ENCODE measurements at regions not wholly inside any gene's neighbourhood (a gene's known extent, or its start where the extent isn't known, plus 50 kb on each side); places are given as distances from the start of the nearest gene placed in this dataset.

- TF ChIP-seq CEBPB (IDR thresholded peaks at IDR 0.05; ENCODE audit: low read depth) = no peak
- TF ChIP-seq JUND (IDR thresholded peaks at IDR 0.05) = no peak
- TF ChIP-seq SIN3A (IDR thresholded peaks at IDR 0.05; ENCODE audit: low read depth) = no peak
- no peak for TF ChIP-seq MAX (IDR thresholded peaks at IDR 0.05)
Observed at GRCh38 chr1:103199001-103199400, 90.7 kb upstream of the COL11A1 start (continued).

GRCh38 chr1:103198076-103198475 lies 89.8 kb upstream of the COL11A1 start:
- BruUV-seq (replicated peaks) = no TSS peak

More at GRCh38 chr1:103198076-103198475, 89.8 kb upstream of the COL11A1 start:
- no peaks in the 10 kb centered on the region for H4K20me1 ChIP-seq (ENCODE audit: insufficient read depth)
- no peak overlapping the region for H3K27ac ChIP-seq (ENCODE audit: low read depth, low read length)
- no peak for DNase-seq (ENCODE audit: low read depth, low spot score)
- no peak for TF ChIP-seq EZH2phosphoT487 (IDR thresholded peaks at IDR 0.05; ENCODE audit: borderline replicate concordance)
- no peak for TF ChIP-seq CTCF (IDR thresholded peaks at IDR 0.05 in 2 of 3, conservative IDR thresholded peaks at IDR 0.05 in 1 of 3; ENCODE audit: borderline replicate concordance in 1 of 3, insufficient read depth in 1 of 3, low read depth in 2 of 3, low read length in 2 of 3)
- TF ChIP-seq CEBPB (IDR thresholded peaks at IDR 0.05; ENCODE audit: low read depth) = no peak
- TF ChIP-seq ZBTB33 (IDR thresholded peaks at IDR 0.05; ENCODE audit: extremely low read depth, insufficient replicate concordance, low read length) = no peak
- no peak for TF ChIP-seq JUND (IDR thresholded peaks at IDR 0.05)
- TF ChIP-seq CBX3 (IDR thresholded peaks at IDR 0.05; ENCODE audit: low read depth) = no peak
- TF ChIP-seq SP1 (IDR thresholded peaks at IDR 0.05; ENCODE audit: low read depth) = no peak
- TF ChIP-seq, protein P1, sequence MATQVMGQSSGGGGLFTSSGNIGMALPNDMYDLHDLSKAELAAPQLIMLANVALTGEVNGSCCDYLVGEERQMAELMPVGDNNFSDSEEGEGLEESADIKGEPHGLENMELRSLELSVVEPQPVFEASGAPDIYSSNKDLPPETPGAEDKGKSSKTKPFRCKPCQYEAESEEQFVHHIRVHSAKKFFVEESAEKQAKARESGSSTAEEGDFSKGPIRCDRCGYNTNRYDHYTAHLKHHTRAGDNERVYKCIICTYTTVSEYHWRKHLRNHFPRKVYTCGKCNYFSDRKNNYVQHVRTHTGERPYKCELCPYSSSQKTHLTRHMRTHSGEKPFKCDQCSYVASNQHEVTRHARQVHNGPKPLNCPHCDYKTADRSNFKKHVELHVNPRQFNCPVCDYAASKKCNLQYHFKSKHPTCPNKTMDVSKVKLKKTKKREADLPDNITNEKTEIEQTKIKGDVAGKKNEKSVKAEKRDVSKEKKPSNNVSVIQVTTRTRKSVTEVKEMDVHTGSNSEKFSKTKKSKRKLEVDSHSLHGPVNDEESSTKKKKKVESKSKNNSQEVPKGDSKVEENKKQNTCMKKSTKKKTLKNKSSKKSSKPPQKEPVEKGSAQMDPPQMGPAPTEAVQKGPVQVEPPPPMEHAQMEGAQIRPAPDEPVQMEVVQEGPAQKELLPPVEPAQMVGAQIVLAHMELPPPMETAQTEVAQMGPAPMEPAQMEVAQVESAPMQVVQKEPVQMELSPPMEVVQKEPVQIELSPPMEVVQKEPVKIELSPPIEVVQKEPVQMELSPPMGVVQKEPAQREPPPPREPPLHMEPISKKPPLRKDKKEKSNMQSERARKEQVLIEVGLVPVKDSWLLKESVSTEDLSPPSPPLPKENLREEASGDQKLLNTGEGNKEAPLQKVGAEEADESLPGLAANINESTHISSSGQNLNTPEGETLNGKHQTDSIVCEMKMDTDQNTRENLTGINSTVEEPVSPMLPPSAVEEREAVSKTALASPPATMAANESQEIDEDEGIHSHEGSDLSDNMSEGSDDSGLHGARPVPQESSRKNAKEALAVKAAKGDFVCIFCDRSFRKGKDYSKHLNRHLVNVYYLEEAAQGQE (IDR thresholded peaks at IDR 0.05; ENCODE audit: low read depth) = no peak
- TF ChIP-seq POLR2AphosphoS5 (IDR thresholded peaks at IDR 0.05; ENCODE audit: low read depth, low read length) = no peak
- no peak for TF ChIP-seq SRF (IDR thresholded peaks at IDR 0.05; ENCODE audit: low read depth)
- RAD21 ChIA-PET (ENCODE audit: low non-redundant PET in 1 of 2, low total read pairs in 2 of 2, uncharacterized antibody in 2 of 2, unreplicated experiment in 2 of 2) = no interaction called here
- ATAC-seq = no peak
- H3K27me3 ChIP-seq (ENCODE audit: insufficient read depth, low read length) = no peaks in the 10 kb centered on the region
- H3K4me3 ChIP-seq (replicated peaks in 1 of 2; ENCODE audit: low read depth in 1 of 2, low read length in 2 of 2) = no peak overlapping the region
- H3K4me1 ChIP-seq (ENCODE audit: control insufficient read depth in 1 of 2, insufficient read depth in 2 of 2, low read length in 2 of 2) = no peaks in the 10 kb centered on the region
- H3K36me3 ChIP-seq (ENCODE audit: control insufficient read depth in 1 of 2, insufficient read depth in 2 of 2, low read length in 2 of 2) = no peaks in the 10 kb centered on the region
- CTCF ChIA-PET = no interaction called here
- no peaks in the 10 kb centered on the region for H3K9me2 ChIP-seq (ENCODE audit: insufficient read depth)
- no peak overlapping the region for H3K9ac ChIP-seq (ENCODE audit: low read length)
- H3K9me3 ChIP-seq (ENCODE audit: control insufficient read depth in 1 of 2, insufficient read depth in 1 of 2, low read depth in 1 of 2, low read length in 2 of 2) = no peaks in the 10 kb centered on the region
- no peaks in the 10 kb centered on the region for H3K79me2 ChIP-seq (ENCODE audit: insufficient read depth, low read length)
- H2AFZ ChIP-seq (ENCODE audit: low read depth, low read length, poor library complexity, severe bottlenecking) = no peak overlapping the region
- POLR2A ChIA-PET = no interaction called here
- no peak overlapping the region for H3K4me2 ChIP-seq (ENCODE audit: low read length)
- intact Hi-C loops (cut with micrococcal nuclease) = no loop called here

Measured in HCT116 (cell line).